ENCODE measurements at regions not wholly inside any gene's neighbourhood (a gene's known extent, or its start where the extent isn't known, plus 50 kb on each side); places are given as distances from the start of the nearest gene placed in this dataset.

DNA sequence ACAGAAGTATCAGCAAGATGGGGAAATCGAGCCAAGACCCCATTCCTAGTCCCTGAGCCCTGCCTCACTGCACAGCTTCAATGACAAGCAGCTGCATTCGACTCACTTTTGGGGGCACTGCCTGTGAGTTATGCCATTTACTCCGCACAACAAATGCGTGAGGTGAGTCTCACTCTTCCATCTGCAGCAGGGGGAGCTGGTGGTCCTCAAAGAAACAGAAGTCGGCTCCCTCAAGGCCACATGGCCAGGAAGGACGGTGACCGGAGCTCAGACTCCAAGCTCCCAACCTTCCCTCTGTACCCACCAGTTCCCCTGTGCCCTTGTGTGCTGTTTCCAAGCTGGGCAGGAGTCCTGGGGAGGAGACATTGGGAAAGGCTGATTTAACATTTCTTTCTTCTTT lies 127.7 kb upstream of the IQSEC1 start (continued):
- TF ChIP-seq, protein P1, sequence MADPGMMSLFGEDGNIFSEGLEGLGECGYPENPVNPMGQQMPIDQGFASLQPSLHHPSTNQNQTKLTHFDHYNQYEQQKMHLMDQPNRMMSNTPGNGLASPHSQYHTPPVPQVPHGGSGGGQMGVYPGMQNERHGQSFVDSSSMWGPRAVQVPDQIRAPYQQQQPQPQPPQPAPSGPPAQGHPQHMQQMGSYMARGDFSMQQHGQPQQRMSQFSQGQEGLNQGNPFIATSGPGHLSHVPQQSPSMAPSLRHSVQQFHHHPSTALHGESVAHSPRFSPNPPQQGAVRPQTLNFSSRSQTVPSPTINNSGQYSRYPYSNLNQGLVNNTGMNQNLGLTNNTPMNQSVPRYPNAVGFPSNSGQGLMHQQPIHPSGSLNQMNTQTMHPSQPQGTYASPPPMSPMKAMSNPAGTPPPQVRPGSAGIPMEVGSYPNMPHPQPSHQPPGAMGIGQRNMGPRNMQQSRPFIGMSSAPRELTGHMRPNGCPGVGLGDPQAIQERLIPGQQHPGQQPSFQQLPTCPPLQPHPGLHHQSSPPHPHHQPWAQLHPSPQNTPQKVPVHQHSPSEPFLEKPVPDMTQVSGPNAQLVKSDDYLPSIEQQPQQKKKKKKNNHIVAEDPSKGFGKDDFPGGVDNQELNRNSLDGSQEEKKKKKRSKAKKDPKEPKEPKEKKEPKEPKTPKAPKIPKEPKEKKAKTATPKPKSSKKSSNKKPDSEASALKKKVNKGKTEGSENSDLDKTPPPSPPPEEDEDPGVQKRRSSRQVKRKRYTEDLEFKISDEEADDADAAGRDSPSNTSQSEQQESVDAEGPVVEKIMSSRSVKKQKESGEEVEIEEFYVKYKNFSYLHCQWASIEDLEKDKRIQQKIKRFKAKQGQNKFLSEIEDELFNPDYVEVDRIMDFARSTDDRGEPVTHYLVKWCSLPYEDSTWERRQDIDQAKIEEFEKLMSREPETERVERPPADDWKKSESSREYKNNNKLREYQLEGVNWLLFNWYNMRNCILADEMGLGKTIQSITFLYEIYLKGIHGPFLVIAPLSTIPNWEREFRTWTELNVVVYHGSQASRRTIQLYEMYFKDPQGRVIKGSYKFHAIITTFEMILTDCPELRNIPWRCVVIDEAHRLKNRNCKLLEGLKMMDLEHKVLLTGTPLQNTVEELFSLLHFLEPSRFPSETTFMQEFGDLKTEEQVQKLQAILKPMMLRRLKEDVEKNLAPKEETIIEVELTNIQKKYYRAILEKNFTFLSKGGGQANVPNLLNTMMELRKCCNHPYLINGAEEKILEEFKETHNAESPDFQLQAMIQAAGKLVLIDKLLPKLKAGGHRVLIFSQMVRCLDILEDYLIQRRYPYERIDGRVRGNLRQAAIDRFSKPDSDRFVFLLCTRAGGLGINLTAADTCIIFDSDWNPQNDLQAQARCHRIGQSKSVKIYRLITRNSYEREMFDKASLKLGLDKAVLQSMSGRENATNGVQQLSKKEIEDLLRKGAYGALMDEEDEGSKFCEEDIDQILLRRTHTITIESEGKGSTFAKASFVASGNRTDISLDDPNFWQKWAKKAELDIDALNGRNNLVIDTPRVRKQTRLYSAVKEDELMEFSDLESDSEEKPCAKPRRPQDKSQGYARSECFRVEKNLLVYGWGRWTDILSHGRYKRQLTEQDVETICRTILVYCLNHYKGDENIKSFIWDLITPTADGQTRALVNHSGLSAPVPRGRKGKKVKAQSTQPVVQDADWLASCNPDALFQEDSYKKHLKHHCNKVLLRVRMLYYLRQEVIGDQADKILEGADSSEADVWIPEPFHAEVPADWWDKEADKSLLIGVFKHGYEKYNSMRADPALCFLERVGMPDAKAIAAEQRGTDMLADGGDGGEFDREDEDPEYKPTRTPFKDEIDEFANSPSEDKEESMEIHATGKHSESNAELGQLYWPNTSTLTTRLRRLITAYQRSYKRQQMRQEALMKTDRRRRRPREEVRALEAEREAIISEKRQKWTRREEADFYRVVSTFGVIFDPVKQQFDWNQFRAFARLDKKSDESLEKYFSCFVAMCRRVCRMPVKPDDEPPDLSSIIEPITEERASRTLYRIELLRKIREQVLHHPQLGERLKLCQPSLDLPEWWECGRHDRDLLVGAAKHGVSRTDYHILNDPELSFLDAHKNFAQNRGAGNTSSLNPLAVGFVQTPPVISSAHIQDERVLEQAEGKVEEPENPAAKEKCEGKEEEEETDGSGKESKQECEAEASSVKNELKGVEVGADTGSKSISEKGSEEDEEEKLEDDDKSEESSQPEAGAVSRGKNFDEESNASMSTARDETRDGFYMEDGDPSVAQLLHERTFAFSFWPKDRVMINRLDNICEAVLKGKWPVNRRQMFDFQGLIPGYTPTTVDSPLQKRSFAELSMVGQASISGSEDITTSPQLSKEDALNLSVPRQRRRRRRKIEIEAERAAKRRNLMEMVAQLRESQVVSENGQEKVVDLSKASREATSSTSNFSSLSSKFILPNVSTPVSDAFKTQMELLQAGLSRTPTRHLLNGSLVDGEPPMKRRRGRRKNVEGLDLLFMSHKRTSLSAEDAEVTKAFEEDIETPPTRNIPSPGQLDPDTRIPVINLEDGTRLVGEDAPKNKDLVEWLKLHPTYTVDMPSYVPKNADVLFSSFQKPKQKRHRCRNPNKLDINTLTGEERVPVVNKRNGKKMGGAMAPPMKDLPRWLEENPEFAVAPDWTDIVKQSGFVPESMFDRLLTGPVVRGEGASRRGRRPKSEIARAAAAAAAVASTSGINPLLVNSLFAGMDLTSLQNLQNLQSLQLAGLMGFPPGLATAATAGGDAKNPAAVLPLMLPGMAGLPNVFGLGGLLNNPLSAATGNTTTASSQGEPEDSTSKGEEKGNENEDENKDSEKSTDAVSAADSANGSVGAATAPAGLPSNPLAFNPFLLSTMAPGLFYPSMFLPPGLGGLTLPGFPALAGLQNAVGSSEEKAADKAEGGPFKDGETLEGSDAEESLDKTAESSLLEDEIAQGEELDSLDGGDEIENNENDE (IDR thresholded peaks at IDR 0.05; ENCODE audit: low read depth, low read length): no peak
- no peak for TF ChIP-seq MTA2 (IDR thresholded peaks at IDR 0.05; ENCODE audit: low read depth)
- TF ChIP-seq STAG1 (CRISPR knock-in tag; IDR thresholded peaks at IDR 0.05; ENCODE audit: borderline replicate concordance): 0 out of 2 replicates have a peak, but pooled peaks have one; percentile 9
- TF ChIP-seq RAD21 (CRISPR knock-in tag; conservative IDR thresholded peaks at IDR 0.05 in 1 of 2, IDR thresholded peaks at IDR 0.05 in 1 of 2): peak in 1 of 2 experiments; percentile 59; a peak in 2 of 4 replicates
- TF ChIP-seq MYC (IDR thresholded peaks at IDR 0.05; ENCODE audit: low read depth, low read length): peak; percentile 41; the same call in 1 of the 2 replicates
- no peak for TF ChIP-seq MYC (CRISPR knock-in tag; IDR thresholded peaks at IDR 0.05; ENCODE audit: borderline replicate concordance, low read depth)
- TF ChIP-seq NFIC (IDR thresholded peaks at IDR 0.05): no peak
- TF ChIP-seq L3MBTL2 (IDR thresholded peaks at IDR 0.05): peak; percentile 60; the same call in 1 of the 2 replicates
- TF ChIP-seq, protein P2, sequence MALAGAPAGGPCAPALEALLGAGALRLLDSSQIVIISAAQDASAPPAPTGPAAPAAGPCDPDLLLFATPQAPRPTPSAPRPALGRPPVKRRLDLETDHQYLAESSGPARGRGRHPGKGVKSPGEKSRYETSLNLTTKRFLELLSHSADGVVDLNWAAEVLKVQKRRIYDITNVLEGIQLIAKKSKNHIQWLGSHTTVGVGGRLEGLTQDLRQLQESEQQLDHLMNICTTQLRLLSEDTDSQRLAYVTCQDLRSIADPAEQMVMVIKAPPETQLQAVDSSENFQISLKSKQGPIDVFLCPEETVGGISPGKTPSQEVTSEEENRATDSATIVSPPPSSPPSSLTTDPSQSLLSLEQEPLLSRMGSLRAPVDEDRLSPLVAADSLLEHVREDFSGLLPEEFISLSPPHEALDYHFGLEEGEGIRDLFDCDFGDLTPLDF (CRISPR knock-in tag; IDR thresholded peaks at IDR 0.05): no peak

Data from K562 (cell line).